ENCODE measurements at regions not wholly inside any gene's neighbourhood (a gene's known extent, or its start where the extent isn't known, plus 50 kb on each side); places are given as distances from the start of the nearest gene placed in this dataset.

DNA sequence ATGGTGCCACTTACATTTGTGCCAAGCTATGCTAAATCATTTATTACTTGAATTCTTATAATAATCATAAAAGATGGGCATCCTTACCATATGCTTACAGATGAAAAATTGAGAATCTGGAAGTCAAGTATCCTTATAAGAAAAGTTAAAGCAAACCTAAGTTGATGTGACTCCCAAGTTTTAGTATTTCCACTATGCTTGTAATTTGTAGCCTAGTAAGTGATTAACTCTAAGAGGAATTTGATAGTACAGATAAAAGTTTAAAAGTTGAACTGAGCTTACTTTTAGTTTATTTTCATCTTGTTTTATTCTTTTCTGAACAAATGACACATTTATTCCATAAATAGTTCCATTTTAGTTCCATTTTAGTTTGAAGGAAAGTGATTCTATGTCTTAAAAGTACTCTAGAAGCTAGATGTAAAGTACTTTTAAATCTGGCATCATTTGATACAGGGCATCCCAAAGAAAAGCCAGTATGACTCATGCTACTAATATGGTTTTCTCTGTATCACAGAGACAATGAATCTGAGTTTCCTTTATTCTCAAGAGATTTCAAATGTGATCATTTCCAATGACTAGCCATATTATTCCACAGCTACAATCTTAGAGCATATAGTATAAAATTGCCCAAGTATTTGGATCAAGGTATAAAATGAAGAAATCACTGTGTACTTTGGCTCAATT is 596.0 kb downstream of the SLC16A7 start:
- no peak for DNase-seq (ENCODE audit: low spot score)
- Histone ChIP-seq H3K36me3 (ENCODE audit: control insufficient read depth in 4 of 4, insufficient read depth in 3 of 4, low read depth in 1 of 4, low read length in 3 of 4) (no peaks in the 10 kb centered on the region), H3K9ac (ENCODE audit: low read depth in 1 of 2, low read length in 2 of 2) (no peak overlapping the region), H3K4me1 (ENCODE audit: control insufficient read depth in 4 of 4, insufficient read depth in 4 of 4, low read length in 3 of 4) (no peaks in the 10 kb centered on the region), H3K9me3 (ENCODE audit: control insufficient read depth in 4 of 4, low read length in 3 of 4) (no peaks in the 10 kb centered on the region), H3K27ac (ENCODE audit: low read depth in 1 of 2, low read length in 2 of 2) (no peak overlapping the region), H3K27me3 (ENCODE audit: control insufficient read depth in 4 of 4, insufficient read depth in 4 of 4, low read length in 3 of 4) (no peaks in the 10 kb centered on the region), H3K4me3 (ENCODE audit: low read depth in 1 of 3, low read length in 3 of 3) (no peak overlapping the region)
- TF ChIP-seq EGR1 (IDR thresholded peaks at IDR 0.05; ENCODE audit: low read depth in 2 of 2), result no peak

DNA sequence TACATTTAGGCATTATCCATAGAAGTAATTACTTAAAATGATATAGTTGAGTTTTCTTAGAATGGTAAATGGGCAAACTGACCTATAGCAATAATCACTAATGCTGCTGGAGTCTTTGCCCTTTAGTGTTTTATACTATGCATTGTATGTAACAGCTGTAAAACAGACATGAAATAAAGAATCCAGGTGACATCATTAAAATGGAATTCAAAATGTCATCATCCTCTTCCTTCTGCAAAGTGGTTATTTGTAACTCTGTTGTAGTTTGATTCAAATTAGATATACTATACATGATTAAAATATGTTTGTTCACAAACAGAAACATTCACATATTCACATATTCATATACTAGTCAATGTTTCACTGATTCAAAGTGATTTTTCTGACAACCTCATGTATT is 598.8 kb downstream of the SLC16A7 start:
- TF ChIP-seq RAD21 (IDR thresholded peaks at IDR 0.05), result no peak
- no peak for TF ChIP-seq GABPA (IDR thresholded peaks at IDR 0.05 in 1 of 2, conservative IDR thresholded peaks at IDR 0.05 in 1 of 2)
- TF ChIP-seq TAF1 (conservative IDR thresholded peaks at IDR 0.05), result no peak
- no peak for TF ChIP-seq YY1 (IDR thresholded peaks at IDR 0.05)
- TF ChIP-seq, protein P1, sequence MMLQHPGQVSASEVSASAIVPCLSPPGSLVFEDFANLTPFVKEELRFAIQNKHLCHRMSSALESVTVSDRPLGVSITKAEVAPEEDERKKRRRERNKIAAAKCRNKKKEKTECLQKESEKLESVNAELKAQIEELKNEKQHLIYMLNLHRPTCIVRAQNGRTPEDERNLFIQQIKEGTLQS (IDR thresholded peaks at IDR 0.05), result no peak
- no peak for TF ChIP-seq HNF4G (IDR thresholded peaks at IDR 0.05)
- TF ChIP-seq SP1 (IDR thresholded peaks at IDR 0.05), result no peak
- TF ChIP-seq NR2F2 (IDR thresholded peaks at IDR 0.05), result no peak
- TF ChIP-seq, protein P2, sequence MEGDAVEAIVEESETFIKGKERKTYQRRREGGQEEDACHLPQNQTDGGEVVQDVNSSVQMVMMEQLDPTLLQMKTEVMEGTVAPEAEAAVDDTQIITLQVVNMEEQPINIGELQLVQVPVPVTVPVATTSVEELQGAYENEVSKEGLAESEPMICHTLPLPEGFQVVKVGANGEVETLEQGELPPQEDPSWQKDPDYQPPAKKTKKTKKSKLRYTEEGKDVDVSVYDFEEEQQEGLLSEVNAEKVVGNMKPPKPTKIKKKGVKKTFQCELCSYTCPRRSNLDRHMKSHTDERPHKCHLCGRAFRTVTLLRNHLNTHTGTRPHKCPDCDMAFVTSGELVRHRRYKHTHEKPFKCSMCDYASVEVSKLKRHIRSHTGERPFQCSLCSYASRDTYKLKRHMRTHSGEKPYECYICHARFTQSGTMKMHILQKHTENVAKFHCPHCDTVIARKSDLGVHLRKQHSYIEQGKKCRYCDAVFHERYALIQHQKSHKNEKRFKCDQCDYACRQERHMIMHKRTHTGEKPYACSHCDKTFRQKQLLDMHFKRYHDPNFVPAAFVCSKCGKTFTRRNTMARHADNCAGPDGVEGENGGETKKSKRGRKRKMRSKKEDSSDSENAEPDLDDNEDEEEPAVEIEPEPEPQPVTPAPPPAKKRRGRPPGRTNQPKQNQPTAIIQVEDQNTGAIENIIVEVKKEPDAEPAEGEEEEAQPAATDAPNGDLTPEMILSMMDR (IDR thresholded peaks at IDR 0.05; ENCODE audit: low read depth, low read length, missing input control), result no peak
- TF ChIP-seq, protein P3, sequence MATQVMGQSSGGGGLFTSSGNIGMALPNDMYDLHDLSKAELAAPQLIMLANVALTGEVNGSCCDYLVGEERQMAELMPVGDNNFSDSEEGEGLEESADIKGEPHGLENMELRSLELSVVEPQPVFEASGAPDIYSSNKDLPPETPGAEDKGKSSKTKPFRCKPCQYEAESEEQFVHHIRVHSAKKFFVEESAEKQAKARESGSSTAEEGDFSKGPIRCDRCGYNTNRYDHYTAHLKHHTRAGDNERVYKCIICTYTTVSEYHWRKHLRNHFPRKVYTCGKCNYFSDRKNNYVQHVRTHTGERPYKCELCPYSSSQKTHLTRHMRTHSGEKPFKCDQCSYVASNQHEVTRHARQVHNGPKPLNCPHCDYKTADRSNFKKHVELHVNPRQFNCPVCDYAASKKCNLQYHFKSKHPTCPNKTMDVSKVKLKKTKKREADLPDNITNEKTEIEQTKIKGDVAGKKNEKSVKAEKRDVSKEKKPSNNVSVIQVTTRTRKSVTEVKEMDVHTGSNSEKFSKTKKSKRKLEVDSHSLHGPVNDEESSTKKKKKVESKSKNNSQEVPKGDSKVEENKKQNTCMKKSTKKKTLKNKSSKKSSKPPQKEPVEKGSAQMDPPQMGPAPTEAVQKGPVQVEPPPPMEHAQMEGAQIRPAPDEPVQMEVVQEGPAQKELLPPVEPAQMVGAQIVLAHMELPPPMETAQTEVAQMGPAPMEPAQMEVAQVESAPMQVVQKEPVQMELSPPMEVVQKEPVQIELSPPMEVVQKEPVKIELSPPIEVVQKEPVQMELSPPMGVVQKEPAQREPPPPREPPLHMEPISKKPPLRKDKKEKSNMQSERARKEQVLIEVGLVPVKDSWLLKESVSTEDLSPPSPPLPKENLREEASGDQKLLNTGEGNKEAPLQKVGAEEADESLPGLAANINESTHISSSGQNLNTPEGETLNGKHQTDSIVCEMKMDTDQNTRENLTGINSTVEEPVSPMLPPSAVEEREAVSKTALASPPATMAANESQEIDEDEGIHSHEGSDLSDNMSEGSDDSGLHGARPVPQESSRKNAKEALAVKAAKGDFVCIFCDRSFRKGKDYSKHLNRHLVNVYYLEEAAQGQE (IDR thresholded peaks at IDR 0.05), result no peak
- TF ChIP-seq, protein P4, sequence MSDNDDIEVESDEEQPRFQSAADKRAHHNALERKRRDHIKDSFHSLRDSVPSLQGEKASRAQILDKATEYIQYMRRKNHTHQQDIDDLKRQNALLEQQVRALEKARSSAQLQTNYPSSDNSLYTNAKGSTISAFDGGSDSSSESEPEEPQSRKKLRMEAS (IDR thresholded peaks at IDR 0.05), result no peak
- no peak for TF ChIP-seq FOXA1 (IDR thresholded peaks at IDR 0.05)
- no peak for TF ChIP-seq RXRA (IDR thresholded peaks at IDR 0.05)
- Histone ChIP-seq H3K27me3 (ENCODE audit: control insufficient read depth in 4 of 4, insufficient read depth in 4 of 4, low read length in 3 of 4) (no peaks in the 10 kb centered on the region), H3K4me1 (ENCODE audit: control insufficient read depth in 4 of 4, insufficient read depth in 4 of 4, low read length in 3 of 4) (no peaks in the 10 kb centered on the region), H3K27ac (ENCODE audit: low read depth in 1 of 2, low read length in 2 of 2) (no peak overlapping the region), H3K9me3 (ENCODE audit: control insufficient read depth in 4 of 4, low read length in 3 of 4) (no peaks in the 10 kb centered on the region), H3K36me3 (ENCODE audit: control insufficient read depth in 4 of 4, insufficient read depth in 3 of 4, low read depth in 1 of 4, low read length in 3 of 4) (no peaks in the 10 kb centered on the region), H3K4me3 (ENCODE audit: low read depth in 1 of 3, low read length in 3 of 3) (no peak overlapping the region), H3K9ac (ENCODE audit: low read depth in 1 of 2, low read length in 2 of 2) (no peak overlapping the region)
- DNase-seq (ENCODE audit: low spot score), result no peak
